ENCODE measurements at regions not wholly inside any gene's neighbourhood (a gene's known extent, or its start where the extent isn't known, plus 50 kb on each side); places are given as distances from the start of the nearest gene placed in this dataset.

DNA sequence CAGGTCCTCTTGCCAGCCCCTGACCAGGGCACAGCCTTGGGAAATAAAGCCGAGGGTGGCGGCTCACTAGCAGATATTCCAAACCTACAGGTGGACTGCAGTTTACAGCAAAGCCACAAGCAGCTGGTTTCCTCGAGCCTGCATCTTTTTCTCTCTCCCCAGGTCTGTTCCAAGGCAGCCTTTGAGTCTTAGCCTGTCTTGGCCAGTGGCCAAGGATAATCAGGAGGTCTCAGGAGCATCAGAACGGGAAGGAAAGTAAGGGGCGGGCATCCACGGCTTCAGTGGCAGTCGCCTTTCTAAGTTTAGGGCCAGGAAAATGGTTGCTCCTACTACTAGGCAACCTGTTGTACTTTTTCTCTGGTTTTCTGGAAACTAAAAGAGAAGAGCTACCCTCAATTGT lies 219.7 kb upstream of the ZMIZ1 start:
- no peak for DNase-seq (ENCODE audit: low read depth, low spot score)
- Histone ChIP-seq H3K36me3 (ENCODE audit: control insufficient read depth, insufficient read depth, low read length) (no peaks in the 10 kb centered on the region), H3K27ac (ENCODE audit: low read length) (no peak overlapping the region), H3K9me3 (ENCODE audit: control insufficient read depth, insufficient read depth, low read length) (no peaks in the 10 kb centered on the region), H3K27me3 (ENCODE audit: control insufficient read depth, insufficient read depth, low read length) (no peaks in the 10 kb centered on the region), H3K4me3 (ENCODE audit: low read length) (no peak overlapping the region), H3K4me1 (ENCODE audit: control insufficient read depth, insufficient read depth, low read length) (no peaks in the 10 kb centered on the region)
- no CpG with 5 or more reads among the region's 7 CpGs for WGBS (ENCODE audit: insufficient coverage, insufficient read length)

DNA sequence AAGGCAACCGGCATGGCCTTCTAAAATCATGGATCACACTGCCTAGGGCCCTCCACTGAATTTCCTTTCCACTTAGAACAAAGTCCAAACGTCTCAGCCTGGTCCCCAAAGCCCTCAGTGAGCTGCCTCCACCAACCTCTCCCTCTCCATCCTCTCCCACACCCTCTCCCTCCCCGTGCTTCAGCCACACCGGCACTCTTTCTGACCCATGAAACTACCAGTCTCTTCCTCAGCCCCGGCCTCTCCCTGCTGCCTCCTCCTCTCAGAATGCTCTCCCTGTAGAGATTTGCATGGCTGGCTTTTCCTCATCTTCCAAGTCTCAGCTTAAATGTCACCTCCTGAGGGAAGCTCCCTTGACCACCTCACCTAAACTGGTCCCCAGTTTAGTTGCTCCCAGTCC lies 219.0 kb upstream of the ZMIZ1 start:
- no peaks in the 10 kb centered on the region for H3K27me3 ChIP-seq (ENCODE audit: control insufficient read depth, insufficient read depth, low read length)
- no peak overlapping the region for H3K4me3 ChIP-seq (ENCODE audit: low read length)
- no peak for DNase-seq (ENCODE audit: low read depth, low spot score)
- H3K4me1 ChIP-seq (ENCODE audit: control insufficient read depth, insufficient read depth, low read length) = no peaks in the 10 kb centered on the region
- no peaks in the 10 kb centered on the region for H3K36me3 ChIP-seq (ENCODE audit: control insufficient read depth, insufficient read depth, low read length)
- H3K9me3 ChIP-seq (ENCODE audit: control insufficient read depth, insufficient read depth, low read length) = no peaks in the 10 kb centered on the region
- whole genome bisulfite sequencing (ENCODE audit: insufficient coverage, insufficient read length) = no CpG with 5 or more reads among the region's 5 CpGs
- H3K27ac ChIP-seq (ENCODE audit: low read length) = no peak overlapping the region

DNA sequence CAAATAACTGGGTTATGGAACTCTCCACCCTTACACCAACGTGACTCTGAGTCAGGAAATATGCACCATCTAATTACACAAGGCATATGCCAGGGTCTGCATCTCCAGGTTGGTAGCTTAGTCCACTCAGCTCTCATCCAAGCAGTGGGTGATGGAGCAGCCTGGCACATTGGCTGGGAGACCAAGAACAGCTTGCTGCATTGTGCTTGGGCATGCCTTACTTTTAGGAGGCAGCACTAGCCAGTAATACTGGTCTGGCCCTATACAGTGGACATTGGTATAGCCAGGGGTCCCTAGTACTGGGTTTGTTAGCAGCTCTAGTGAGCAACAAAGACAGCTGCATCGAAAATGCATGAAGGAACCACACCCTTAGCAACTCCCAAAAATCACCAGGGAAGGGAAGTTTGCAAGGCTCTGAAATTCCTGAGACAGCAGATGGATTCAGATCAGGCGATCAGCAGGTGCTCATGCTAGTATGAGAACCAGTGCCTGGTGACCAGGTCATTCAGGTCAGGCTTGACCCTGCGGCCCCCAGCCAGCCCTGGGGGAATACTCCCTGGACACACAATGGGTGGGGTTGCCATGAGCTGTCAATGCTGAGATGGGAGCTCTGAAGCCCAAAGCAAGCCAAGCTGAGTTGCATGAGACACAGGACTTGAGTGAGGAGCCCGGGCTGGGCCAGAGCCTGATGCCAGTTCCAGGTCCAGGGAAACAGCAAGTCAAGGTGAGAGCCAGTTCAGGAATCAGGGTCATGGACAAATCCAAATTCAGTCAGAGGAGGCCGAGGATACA lies 217.9 kb upstream of the ZMIZ1 start:
- Histone ChIP-seq H3K9me3 (ENCODE audit: control insufficient read depth, insufficient read depth, low read length) (no peaks in the 10 kb centered on the region), H3K4me1 (ENCODE audit: control insufficient read depth, insufficient read depth, low read length) (no peaks in the 10 kb centered on the region), H3K27me3 (ENCODE audit: control insufficient read depth, insufficient read depth, low read length) (no peaks in the 10 kb centered on the region), H3K4me3 (ENCODE audit: low read length) (no peak overlapping the region), H3K27ac (ENCODE audit: low read length) (no peak overlapping the region), H3K36me3 (ENCODE audit: control insufficient read depth, insufficient read depth, low read length) (no peaks in the 10 kb centered on the region)
- DNase-seq (ENCODE audit: low read depth, low spot score) = no peak
- whole genome bisulfite sequencing (ENCODE audit: insufficient coverage, insufficient read length) = no CpG with 5 or more reads among the region's 6 CpGs

DNA sequence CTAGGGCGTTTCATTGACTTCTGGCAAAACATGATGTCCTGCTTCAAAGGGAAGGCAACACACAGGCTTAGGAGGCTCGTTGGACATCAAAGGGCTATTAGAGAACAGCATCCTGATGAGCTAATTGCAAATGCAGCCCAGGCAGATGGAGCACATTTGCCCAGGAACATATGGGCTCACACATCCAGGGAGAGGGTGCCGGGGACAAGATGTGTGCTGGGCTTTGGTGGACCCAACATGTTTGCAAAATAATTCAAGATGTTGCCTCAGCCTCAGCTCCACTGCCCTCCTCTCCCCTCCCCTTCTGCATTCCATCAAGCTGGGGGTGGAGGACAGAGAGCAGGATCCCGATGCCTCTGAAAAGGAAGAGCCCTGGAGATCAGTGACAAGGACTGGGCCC lies 217.1 kb upstream of the ZMIZ1 start:
- no peaks in the 10 kb centered on the region for H3K36me3 ChIP-seq (ENCODE audit: control insufficient read depth, insufficient read depth, low read length)
- no peak overlapping the region for H3K4me3 ChIP-seq (ENCODE audit: low read length)
- no peaks in the 10 kb centered on the region for H3K9me3 ChIP-seq (ENCODE audit: control insufficient read depth, insufficient read depth, low read length)
- H3K27ac ChIP-seq (ENCODE audit: low read length) = no peak overlapping the region
- H3K4me1 ChIP-seq (ENCODE audit: control insufficient read depth, insufficient read depth, low read length) = 0 out of 2 replicates have a peak, but pooled peaks cover 1% of the 10 kb centered on the region
- WGBS (ENCODE audit: insufficient coverage, insufficient read length) = no CpG with 5 or more reads among the region's 4 CpGs
- DNase-seq (ENCODE audit: low read depth, low spot score) = no peak
- no peaks in the 10 kb centered on the region for H3K27me3 ChIP-seq (ENCODE audit: control insufficient read depth, insufficient read depth, low read length)

DNA sequence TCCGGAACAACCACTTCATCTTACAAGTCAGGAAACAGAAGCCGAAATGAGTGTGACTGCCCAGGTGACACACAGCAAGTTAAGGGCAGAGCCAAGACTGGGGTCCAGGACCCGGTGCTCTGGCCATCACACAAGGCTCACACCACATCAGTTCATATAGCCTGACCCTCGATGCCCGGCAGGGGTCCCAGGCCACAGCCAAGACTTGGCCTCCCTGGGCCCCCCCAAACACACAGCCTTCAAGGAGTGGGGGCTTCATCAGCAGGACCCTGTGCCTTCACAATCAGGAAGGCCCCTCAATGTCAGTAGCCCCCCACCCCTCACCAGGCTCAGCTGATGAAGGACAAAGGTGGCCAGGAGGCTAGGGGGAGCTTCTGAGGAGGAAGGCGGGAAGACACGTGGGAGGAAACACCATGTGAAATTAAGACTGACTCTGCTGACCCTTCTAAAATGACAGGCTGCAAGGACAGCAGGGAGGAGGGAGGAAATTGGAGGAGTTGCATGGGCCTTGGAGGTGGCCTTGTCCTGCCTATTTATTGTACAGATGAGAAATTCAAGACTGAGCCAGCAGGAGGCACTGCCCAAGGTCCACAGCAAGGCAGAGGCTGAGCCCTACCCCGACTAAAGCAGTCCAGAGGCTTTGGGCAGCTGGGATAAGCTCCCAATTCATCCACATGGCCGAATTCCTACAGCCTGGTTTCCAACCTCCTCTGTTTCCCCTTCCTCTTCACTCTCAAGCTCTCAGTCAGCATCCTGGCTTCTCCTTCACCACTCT lies 216.1 kb upstream of the ZMIZ1 start:
- DNase-seq (ENCODE audit: low read depth, low spot score) = peak; percentile 31
- Histone ChIP-seq H3K27ac (ENCODE audit: low read length) (no peak overlapping the region), H3K4me3 (ENCODE audit: low read length) (no peak overlapping the region), H3K36me3 (ENCODE audit: control insufficient read depth, insufficient read depth, low read length) (no peaks in the 10 kb centered on the region), H3K9me3 (ENCODE audit: control insufficient read depth, insufficient read depth, low read length) (no peaks in the 10 kb centered on the region), H3K4me1 (ENCODE audit: control insufficient read depth, insufficient read depth, low read length) (0 out of 2 replicates have a peak, but pooled peaks cover 1% of the 10 kb centered on the region), H3K27me3 (ENCODE audit: control insufficient read depth, insufficient read depth, low read length) (no peaks in the 10 kb centered on the region)
- WGBS (ENCODE audit: insufficient coverage, insufficient read length) = no CpG with 5 or more reads among the region's 9 CpGs

DNA sequence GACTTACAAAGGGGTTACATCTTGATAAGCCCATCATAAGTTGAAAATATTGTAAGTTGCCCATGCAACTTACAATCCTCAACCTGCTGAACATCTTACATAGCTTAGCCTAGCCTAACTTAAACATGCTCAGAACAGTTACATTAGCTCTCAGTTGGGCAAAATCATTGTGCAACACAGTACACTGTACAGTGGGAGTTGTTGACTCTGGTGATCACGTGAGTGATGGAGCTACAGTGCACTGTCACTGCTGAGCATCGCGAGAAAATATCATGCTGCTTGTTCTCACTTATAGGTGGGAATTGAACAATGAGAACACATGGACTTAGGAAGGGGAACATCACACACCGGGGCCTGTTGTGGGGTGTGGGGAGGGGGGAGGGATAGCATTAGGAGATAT lies 214.9 kb upstream of the ZMIZ1 start:
- no peak for DNase-seq (ENCODE audit: low read depth, low spot score)
- WGBS (ENCODE audit: insufficient coverage, insufficient read length) = no CpG with 5 or more reads among the region's 4 CpGs
- Histone ChIP-seq H3K4me3 (ENCODE audit: low read length) (no peak overlapping the region), H3K27ac (ENCODE audit: low read length) (no peak overlapping the region), H3K27me3 (ENCODE audit: control insufficient read depth, insufficient read depth, low read length) (no peaks in the 10 kb centered on the region), H3K36me3 (ENCODE audit: control insufficient read depth, insufficient read depth, low read length) (no peaks in the 10 kb centered on the region), H3K4me1 (ENCODE audit: control insufficient read depth, insufficient read depth, low read length) (0 out of 2 replicates have a peak, but pooled peaks cover 1% of the 10 kb centered on the region), H3K9me3 (ENCODE audit: control insufficient read depth, insufficient read depth, low read length) (no peaks in the 10 kb centered on the region)

DNA sequence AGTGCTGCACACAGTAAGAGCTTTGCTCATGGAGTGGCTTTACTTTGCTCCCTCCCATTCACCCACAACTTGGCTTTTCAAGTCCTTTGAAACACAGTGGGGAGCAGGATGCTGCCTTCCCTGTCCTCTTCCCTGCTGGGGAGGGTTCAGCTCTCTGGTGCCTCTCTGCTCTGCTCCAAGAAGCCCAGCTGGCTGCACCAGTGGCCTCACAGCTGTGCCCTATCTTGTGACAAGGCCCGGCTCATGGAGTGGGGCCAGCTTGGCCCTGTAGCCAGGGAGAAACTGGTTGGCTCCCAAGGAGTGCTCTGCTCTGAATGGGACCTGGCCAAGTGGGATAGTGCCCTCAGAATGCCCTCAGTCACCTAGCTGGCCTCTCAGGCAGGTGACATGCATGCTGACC lies 212.3 kb upstream of the ZMIZ1 start:
- no peaks in the 10 kb centered on the region for H3K9me3 ChIP-seq (ENCODE audit: control insufficient read depth, insufficient read depth, low read length)
- no peak for DNase-seq (ENCODE audit: low read depth, low spot score)
- no peaks in the 10 kb centered on the region for H3K27me3 ChIP-seq (ENCODE audit: control insufficient read depth, insufficient read depth, low read length)
- no peak overlapping the region for H3K27ac ChIP-seq (ENCODE audit: low read length)
- 0 out of 2 replicates have a peak, but pooled peaks cover 1% of the 10 kb centered on the region for H3K4me1 ChIP-seq (ENCODE audit: control insufficient read depth, insufficient read depth, low read length)
- WGBS (ENCODE audit: insufficient coverage, insufficient read length) = no CpG with 5 or more reads among the region's 1 CpG
- no peaks in the 10 kb centered on the region for H3K36me3 ChIP-seq (ENCODE audit: control insufficient read depth, insufficient read depth, low read length)
- no peak overlapping the region for H3K4me3 ChIP-seq (ENCODE audit: low read length)

DNA sequence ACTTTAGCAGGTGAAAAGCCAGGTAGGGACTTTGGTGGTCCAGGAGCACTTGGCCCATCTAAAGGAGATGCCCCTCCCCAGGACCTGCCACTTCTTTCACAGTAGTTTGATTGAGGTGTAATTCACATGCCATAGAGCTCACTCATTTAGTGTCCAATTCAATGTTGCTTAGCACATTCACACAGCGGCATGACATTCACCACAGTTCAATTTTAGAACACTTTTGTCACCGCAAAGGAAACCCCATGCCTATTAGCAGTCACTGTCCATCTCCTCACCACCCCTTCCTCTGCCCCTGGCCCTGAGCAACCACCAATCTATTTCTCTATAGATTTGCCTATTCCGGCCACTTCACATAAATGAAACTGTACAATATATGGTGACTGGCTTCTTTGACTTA lies 211.6 kb upstream of the ZMIZ1 start:
- Histone ChIP-seq H3K27ac (ENCODE audit: low read length) (no peak overlapping the region), H3K4me1 (ENCODE audit: control insufficient read depth, insufficient read depth, low read length) (0 out of 2 replicates have a peak, but pooled peaks cover 1% of the 10 kb centered on the region), H3K36me3 (ENCODE audit: control insufficient read depth, insufficient read depth, low read length) (no peaks in the 10 kb centered on the region), H3K9me3 (ENCODE audit: control insufficient read depth, insufficient read depth, low read length) (no peaks in the 10 kb centered on the region), H3K4me3 (ENCODE audit: low read length) (no peak overlapping the region), H3K27me3 (ENCODE audit: control insufficient read depth, insufficient read depth, low read length) (no peaks in the 10 kb centered on the region)
- no peak for DNase-seq (ENCODE audit: low read depth, low spot score)
- WGBS (ENCODE audit: insufficient coverage, insufficient read length) = no CpG with 5 or more reads among the region's 3 CpGs

DNA sequence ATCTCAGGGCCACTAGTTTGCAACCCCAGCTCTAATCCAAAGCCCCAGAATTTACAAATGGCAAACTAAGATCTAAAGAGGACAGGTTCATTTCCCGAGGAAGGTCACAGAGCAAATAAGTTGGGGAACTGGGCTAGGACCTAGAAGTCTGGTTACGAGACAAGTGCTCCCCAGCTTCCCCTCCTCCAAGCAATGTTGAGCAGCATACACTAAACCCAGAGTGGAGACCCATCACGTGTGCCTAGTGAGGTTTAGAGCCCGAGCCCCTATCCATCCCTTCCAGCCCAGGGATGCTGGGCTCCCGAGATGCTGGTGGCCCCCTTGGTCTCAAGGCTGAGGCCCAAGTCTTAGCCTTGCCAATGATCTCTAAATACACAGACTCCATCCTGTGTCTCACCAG lies 209.5 kb upstream of the ZMIZ1 start:
- H3K4me3 ChIP-seq (ENCODE audit: low read length) = no peak overlapping the region
- DNase-seq (ENCODE audit: low read depth, low spot score) = no peak
- H3K4me1 ChIP-seq (ENCODE audit: control insufficient read depth, insufficient read depth, low read length) = 0 out of 2 replicates have a peak, but pooled peaks cover 1% of the 10 kb centered on the region
- H3K9me3 ChIP-seq (ENCODE audit: control insufficient read depth, insufficient read depth, low read length) = no peaks in the 10 kb centered on the region
- no CpG with 5 or more reads among the region's 5 CpGs for WGBS (ENCODE audit: insufficient coverage, insufficient read length)
- H3K36me3 ChIP-seq (ENCODE audit: control insufficient read depth, insufficient read depth, low read length) = no peaks in the 10 kb centered on the region
- H3K27me3 ChIP-seq (ENCODE audit: control insufficient read depth, insufficient read depth, low read length) = no peaks in the 10 kb centered on the region
- H3K27ac ChIP-seq (ENCODE audit: low read length) = no peak overlapping the region

DNA sequence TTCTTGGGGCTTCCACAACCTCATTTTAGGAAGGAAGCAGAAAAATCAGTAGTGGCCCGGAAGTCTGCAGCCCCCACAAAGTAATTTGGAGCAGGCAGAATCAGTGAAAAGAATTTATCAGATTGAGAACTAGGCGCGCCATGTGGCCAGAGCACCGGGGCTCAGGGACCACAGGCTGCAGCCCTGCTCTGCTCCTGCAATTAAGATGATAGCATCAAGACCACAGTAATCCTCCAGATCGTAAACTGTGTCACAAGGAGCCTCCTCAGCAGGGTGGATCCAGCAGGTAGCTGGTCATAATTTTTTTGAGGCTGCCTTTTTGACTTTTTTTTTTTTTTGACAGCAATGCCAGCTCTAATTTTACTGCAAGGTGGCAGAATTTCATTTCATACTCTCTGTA lies 209.0 kb upstream of the ZMIZ1 start:
- Histone ChIP-seq H3K27ac (ENCODE audit: low read length) (no peak overlapping the region), H3K9me3 (ENCODE audit: control insufficient read depth, insufficient read depth, low read length) (no peaks in the 10 kb centered on the region), H3K27me3 (ENCODE audit: control insufficient read depth, insufficient read depth, low read length) (no peaks in the 10 kb centered on the region), H3K4me1 (ENCODE audit: control insufficient read depth, insufficient read depth, low read length) (0 out of 2 replicates have a peak, but pooled peaks cover 1% of the 10 kb centered on the region), H3K36me3 (ENCODE audit: control insufficient read depth, insufficient read depth, low read length) (no peaks in the 10 kb centered on the region), H3K4me3 (ENCODE audit: low read length) (no peak overlapping the region)
- no peak for DNase-seq (ENCODE audit: low read depth, low spot score)
- no CpG with 5 or more reads among the region's 5 CpGs for WGBS (ENCODE audit: insufficient coverage, insufficient read length)
